NCI-H2029 treated with DMSO at 0.1 percent for 48 hours (cell line): ENCODE measurements at regions not wholly inside any gene's neighbourhood (a gene's known extent, or its start where the extent isn't known, plus 50 kb on each side); places are given as distances from the start of the nearest gene placed in this dataset.
"Not testable (repeated sequence)": the region's sequence is repeated elsewhere in the genome, so short reads cannot be mapped to it uniquely, and the experiment has no call there.

Experiments
- DNase-seq: peaks from one replicate; lab custom pipeline; 2025; lab: John Stamatoyannopoulos, UW

DNA sequence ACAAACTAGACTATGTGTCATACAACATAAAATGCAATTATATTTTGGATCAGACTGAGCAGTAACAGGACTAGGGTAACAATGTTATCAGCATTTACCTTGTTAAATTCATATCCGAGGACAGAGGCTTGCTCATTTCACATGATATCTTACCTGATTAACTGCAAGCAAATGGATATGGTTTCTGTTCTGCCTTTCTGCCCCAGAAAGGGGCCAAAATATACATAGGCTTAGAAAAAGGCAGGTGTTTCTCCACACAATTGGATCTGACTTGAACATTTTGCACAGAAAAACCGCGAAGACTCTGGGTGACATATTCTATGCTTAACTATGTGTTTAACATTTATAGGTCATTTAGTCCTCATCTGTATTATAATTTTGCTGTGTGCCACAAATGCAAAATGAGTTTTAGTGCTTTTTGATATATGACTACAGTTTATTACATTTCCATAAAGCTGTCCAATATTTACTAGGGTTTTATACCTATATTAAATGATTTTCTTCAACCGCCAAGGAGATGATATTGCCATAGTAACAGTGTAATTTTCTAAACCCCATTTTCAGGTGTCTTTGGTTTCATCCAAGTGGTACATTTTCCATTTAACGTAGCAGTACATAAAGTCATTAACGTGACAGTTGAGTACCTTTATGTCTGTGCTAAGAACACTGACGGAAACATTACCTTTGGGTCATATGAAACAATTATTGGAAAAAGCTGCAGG, 249.3 kb upstream of the KRR1 start:
- DNase-seq, result no peak

DNA sequence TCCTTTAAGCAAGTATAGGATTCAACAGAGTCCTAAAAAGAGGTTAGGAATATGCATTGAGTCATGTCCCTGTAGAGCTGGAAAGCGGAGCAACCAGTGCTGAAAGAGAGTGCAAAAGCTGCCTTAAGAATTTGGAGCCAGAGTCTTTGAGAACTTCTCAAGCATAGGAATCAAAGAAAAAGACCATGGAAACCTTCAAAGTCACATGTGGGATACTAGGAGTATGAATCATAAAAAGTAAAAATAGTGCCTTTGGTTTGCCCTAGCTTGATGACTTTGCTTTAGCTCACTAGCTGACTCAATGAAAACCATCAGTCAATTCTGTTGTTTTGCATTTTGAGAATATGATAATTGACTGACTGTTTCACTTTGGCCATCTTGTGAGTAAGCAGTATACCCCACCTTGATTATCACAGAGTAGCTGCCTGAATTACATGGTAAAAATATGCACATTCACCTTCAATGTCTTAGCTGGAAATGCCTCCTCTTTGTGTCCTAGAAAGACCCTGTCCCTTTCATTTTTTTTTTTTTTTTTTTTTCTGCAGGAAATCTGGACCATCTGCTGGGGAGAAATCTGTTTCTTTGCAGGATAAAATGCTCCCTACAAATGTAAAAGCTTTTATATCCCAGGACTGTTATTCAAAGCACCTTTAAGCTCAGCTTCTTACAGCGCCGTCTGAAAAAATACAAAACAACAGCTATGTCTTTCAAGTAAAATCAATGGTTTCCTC, 248.6 kb upstream of the KRR1 start:
- DNase-seq, result no peak

GRCh38 chr12:75759196-75759595, 247.8 kb upstream of the KRR1 start:
- DNase-seq, result no peak

- DNase-seq, result no peak
Measured at GRCh38 chr12:75756771-75757170, 245.4 kb upstream of the KRR1 start.

- no peak for DNase-seq
Measured at GRCh38 chr12:75756111-75756510, 244.7 kb upstream of the KRR1 start.

- DNase-seq, result no peak
Measured at GRCh38 chr12:75754698-75755097, 243.3 kb upstream of the KRR1 start.

DNA sequence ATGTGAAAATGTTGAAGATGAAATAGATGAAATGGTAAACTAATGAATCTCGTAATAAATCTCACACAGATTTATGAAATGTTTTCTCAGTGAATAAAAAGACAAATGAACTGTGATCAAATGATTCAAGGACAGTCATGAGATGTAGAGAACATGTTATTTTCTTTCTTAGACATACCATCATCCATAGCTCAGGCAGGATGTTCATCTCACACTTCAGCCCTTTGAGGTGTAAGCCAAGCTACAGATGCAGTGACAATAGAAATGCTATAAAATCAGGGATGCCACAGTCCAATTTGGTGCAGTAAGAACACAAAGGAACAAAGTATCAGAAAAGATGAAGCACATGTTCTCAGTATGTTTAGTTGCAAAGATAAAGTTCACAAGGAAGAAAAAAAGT, 242.7 kb upstream of the KRR1 start:
- DNase-seq, result no peak

- no peak for DNase-seq
Measured at GRCh38 chr12:75751769-75752471, 240.5 kb upstream of the KRR1 start.

- DNase-seq, result no peak
Measured at GRCh38 chr12:75750716-75751306, 239.4 kb upstream of the KRR1 start.

GRCh38 chr12:75748990-75749389, 237.6 kb upstream of the KRR1 start:
- DNase-seq, result not testable (repeated sequence)

- DNase-seq, result no peak
Measured at GRCh38 chr12:75748136-75748535, 236.7 kb upstream of the KRR1 start.

GRCh38 chr12:75747572-75748021, 236.2 kb upstream of the KRR1 start:
- no peak for DNase-seq

DNA sequence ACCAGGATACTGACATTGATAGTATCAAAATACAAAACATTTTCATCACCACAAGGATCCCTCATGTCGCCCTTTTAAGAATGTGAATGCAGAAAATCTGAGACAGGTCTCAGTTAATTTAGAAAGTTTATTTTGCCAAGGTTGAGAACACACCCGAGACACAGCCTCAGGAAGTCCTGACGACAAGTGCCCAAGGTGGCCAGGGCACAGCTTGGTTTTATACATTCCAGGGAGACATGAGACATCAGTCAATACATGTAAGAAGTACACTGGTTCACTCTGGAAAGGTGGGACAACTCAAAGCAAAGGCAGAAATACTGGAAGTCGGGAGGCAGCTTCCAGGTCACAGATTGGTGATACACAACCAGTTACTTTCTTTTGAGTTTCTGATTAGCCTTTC, 235.2 kb upstream of the KRR1 start:
- DNase-seq, result no peak

GRCh38 chr12:75744607-75745256, 233.3 kb upstream of the KRR1 start:
- no peak for DNase-seq

- no peak for DNase-seq
Measured at GRCh38 chr12:75742961-75743360, 231.6 kb upstream of the KRR1 start.

DNA sequence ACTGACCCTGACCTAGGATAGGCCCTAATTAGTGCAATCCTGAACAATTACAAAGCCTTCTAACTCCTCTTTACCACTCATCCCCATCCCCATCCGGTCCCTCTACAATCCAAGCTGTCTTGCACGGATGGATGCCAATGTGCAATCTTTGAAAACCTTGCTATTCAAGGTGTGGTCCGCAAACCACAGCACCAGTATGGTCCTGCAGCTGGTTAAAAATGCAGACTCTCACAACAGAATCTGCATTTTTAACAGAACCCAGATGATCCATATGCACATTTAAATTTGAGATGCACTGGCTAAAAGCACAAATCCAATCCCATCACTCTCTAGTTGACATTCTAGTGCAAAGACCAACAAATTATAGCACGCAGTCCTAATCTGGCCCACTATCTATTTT, 230.6 kb upstream of the KRR1 start:
- no peak for DNase-seq

DNA sequence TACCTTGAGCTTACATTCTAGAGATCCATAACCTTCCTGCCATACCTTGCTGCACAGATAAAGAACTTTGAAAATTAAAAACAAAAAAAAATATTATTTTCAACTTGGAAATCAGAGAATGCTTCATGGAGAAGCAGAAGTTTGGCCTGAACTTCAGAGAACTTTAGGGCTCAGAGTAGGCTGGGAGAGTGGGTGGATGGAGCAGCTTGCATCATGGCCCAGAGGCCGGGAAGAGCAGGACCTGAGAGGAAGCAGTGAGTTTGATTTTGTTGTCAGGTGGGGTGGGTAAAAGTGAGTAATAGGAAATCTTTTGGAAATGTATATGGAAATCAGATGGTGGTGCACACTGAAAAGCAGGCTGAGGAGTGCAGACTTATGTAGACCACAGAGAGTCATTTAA, 228.5 kb upstream of the KRR1 start:
- DNase-seq, result no peak

GRCh38 chr12:75739098-75739497, 227.7 kb upstream of the KRR1 start:
- DNase-seq, result not testable (repeated sequence)

DNA sequence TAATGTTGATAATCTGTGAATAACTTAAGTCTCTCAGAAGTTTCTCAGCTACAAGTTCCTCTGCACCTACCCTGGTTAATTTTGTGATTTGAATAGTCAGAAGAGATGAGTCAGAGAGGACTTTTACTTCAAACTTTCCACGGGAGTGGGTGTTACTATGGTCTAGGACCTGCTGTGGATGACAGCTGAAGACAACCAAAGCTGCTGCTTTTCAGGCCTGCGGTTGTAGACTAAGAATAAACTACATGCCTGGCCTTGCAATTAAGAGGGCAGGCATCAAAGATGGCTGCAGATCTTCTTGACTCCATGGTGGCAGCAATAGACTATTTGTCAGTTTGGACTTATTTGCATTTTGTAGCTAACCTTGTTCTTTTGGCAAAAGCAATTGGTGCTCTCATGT, 227.1 kb upstream of the KRR1 start:
- no peak for DNase-seq

- DNase-seq, result no peak
Measured at GRCh38 chr12:75735853-75736252, 224.4 kb upstream of the KRR1 start.

DNA sequence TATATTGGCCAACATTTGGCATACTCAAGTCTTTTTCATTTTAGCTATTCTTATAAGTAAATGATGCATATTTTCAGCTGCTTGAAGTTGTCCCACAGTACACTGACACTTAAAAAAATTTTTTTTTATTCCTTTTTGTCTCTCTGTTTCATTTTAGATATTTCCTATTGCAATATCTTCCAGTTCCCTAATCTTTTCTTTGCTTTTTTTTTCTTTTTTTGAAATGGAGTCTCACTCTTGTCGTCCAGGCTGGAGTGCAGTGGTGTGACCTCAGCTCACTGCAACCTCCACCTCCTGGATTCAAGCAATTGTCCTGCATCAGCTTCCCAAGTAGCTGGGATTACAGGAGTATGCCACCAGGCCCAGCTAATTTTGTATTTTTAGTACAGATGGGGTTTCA, 217.4 kb upstream of the KRR1 start:
- DNase-seq, result no peak

DNA sequence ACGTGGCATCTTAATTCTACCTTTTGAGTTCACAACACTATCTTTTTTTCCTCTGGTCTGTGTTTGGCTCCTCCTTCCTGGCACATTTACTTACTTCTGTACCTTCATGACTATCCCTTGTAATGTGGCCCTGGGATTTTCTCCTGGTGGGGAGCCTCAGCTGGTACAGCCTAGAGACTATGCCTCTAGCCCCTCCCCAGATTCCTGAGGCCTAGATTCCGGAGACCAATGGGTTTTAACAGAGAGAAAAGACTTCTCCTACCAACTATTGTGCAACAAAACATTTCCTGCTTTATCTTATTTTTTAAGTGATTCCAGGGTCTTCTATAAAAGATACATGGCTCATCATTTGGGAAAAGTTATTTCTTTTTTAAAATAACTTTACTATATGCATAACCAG, 216.2 kb upstream of the KRR1 start:
- no peak for DNase-seq
